GM12878 (cell line): ENCODE measurements at regions not wholly inside any gene's neighbourhood (a gene's known extent, or its start where the extent isn't known, plus 50 kb on each side); places are given as distances from the start of the nearest gene placed in this dataset.

Source experiments
- ATAC-seq: fragments of 200-7000 bp; cut with Tn5 transposase; 3 replicates; pipeline ENCODE4 v1.9.1; 2020; ENCODE audit warnings: mild to moderate bottlenecking, moderate library complexity
- BruUV-seq: library from RNA; stranded (reverse); fragments of 400-500 nt; replicated peaks from 2 replicates; lab custom pipeline; 2021; lab: Mats Ljungman, UMichigan
- CTCF ChIA-PET: fragments of 300-600 bp; sonication (Branson Sonifier 250); formaldehyde crosslinking; extraction: SDS; loops from one replicate; lab custom pipeline; 2021; ENCODE audit warnings: inconsistent platforms; lab: Yijun Ruan, JAX
- POLR2A ChIA-PET: fragments of 350-600 bp; formaldehyde crosslinking; extraction: SDS; loops from one replicate; lab custom pipeline; 2021; ENCODE audit warnings: inconsistent platforms; lab: Charles Lee
- RAD21 ChIA-PET: fragments of 300-600 bp; sonication (Branson Sonifier 250); formaldehyde crosslinking; loops from one replicate; lab custom pipeline; 2023; ENCODE audit warnings: antibody characterized with exemption; ENCODE audit not compliant: unreplicated experiment; lab: Charles Lee
- SMC1A ChIA-PET: fragments of 300-600 bp; sonication (Branson Sonifier 250); formaldehyde crosslinking; loops from one replicate; lab custom pipeline; 2023; ENCODE audit not compliant: unreplicated experiment, uncharacterized antibody; lab: Charles Lee
- DNase-seq: peaks from one replicate; pipeline ENCODE4 v3.0.0-alpha.2; 2011; ENCODE audit warnings: low read depth, low spot score
- FAIRE-seq: peaks from 3 replicates; lab custom pipeline; 2011; peaks lifted over from hg19 to GRCh38; lab: Jason Lieb, UNC
- H2AFZ ChIP-seq: 2 replicates; pipeline ENCODE4 v1.6.0; 2011; ENCODE audit warnings: low read depth, low read length, control low read depth; ENCODE audit not compliant: control insufficient read depth
- H3K27ac ChIP-seq: 2 replicates; pipeline ENCODE4 v1.5.1; 2011; ENCODE audit warnings: control low read depth; ENCODE audit not compliant: control insufficient read depth, insufficient read depth
- H3K27me3 ChIP-seq, 2 experiments: replicated peaks in 1 of 2; 2 replicates each; pipeline versions ENCODE4 v1.6.0 to v1.6.1; 2011; ENCODE audit warnings: low read length in 1 of 2; ENCODE audit not compliant: control insufficient read depth in 2 of 2, insufficient read depth in 2 of 2
- H3K36me3 ChIP-seq, 2 experiments: 2 replicates each; pipeline ENCODE4 v1.5.1; 2011; ENCODE audit warnings: low read length in 1 of 2; ENCODE audit not compliant: control insufficient read depth in 2 of 2, insufficient read depth in 2 of 2
- H3K4me1 ChIP-seq: 2 replicates; pipeline ENCODE4 v1.6.1; 2011; ENCODE audit warnings: mild to moderate bottlenecking, low read length, moderate library complexity, mixed read lengths; ENCODE audit not compliant: control insufficient read depth, insufficient read depth
- H3K4me2 ChIP-seq: 2 replicates; pipeline ENCODE4 v1.6.0; 2011; ENCODE audit warnings: control low read depth; ENCODE audit not compliant: control insufficient read depth, insufficient read depth
- H3K4me3 ChIP-seq: fragments of 200-600 bp; sonication (generic); 2 replicates; pipeline ENCODE4 v1.5.1; 2016
- H3K79me2 ChIP-seq: 2 replicates; pipeline ENCODE4 v1.6.0; 2011; ENCODE audit warnings: low read length; ENCODE audit not compliant: control insufficient read depth, insufficient read depth
- H3K9ac ChIP-seq: 2 replicates; pipeline ENCODE4 v1.8.0; 2011; ENCODE audit warnings: low read length, control low read depth, mixed read lengths; ENCODE audit not compliant: control insufficient read depth, insufficient read depth
- H3K9me3 ChIP-seq: replicated peaks from 3 replicates; pipeline ENCODE4 v1.5.1; 2011; ENCODE audit warnings: mild to moderate bottlenecking, low read length; ENCODE audit not compliant: control insufficient read depth, insufficient read depth
- H4K20me1 ChIP-seq: 2 replicates; pipeline ENCODE4 v1.6.0; 2011; ENCODE audit not compliant: control insufficient read depth, insufficient read depth
- CHD1 ChIP-seq: IDR thresholded peaks from 2 replicates; pipeline ENCODE4 v1.6.1; 2012; ENCODE audit warnings: low read depth, low read length, improper control_type of control experiment
- EED ChIP-seq: sonication (generic); IDR thresholded peaks from 2 replicates; pipeline ENCODE4 v1.6.1; 2016; ENCODE audit warnings: antibody characterized with exemption, low read depth
- EP300 ChIP-seq, 2 experiments: fragments of 150-350 bp in 1 of 2; IDR thresholded peaks; 2 replicates each; pipeline ENCODE4 v1.6.1; 2011 to 2012; ENCODE audit warnings: low read depth in 2 of 2, low read length in 2 of 2, borderline replicate concordance in 1 of 2, improper control_type of control experiment in 1 of 2, inconsistent platforms in 1 of 2; ENCODE audit not compliant: control insufficient read depth in 1 of 2
- EZH2 ChIP-seq: IDR thresholded peaks from 2 replicates; pipeline ENCODE4 v1.6.1; 2012; ENCODE audit warnings: low read depth, mild to moderate bottlenecking, control low read depth, inconsistent platforms, low read length, borderline replicate concordance; ENCODE audit not compliant: control insufficient read depth
- MYB ChIP-seq: fragments of 150-350 bp; IDR thresholded peaks from 2 replicates; pipeline ENCODE4 v1.6.1; 2014; ENCODE audit warnings: mild to moderate bottlenecking, low read depth, low read length, borderline replicate concordance
- PML ChIP-seq: IDR thresholded peaks from 2 replicates; pipeline ENCODE4 v1.6.1; 2012; ENCODE audit warnings: low read length, inconsistent platforms
- RAD51 ChIP-seq: fragments of 450-650 bp; IDR thresholded peaks from 2 replicates; pipeline ENCODE4 v1.6.1; 2016; ENCODE audit warnings: moderate library complexity, mild to moderate bottlenecking, inconsistent platforms
- TCF12 ChIP-seq: IDR thresholded peaks from 2 replicates; pipeline ENCODE4 v1.6.1; 2011; ENCODE audit warnings: low read depth, mild to moderate bottlenecking, low read length
- YBX1 ChIP-seq: fragments of 450-650 bp; IDR thresholded peaks from 2 replicates; pipeline ENCODE4 v1.6.1; 2016; ENCODE audit warnings: antibody characterized with exemption
- YY1 ChIP-seq: IDR thresholded peaks from 2 replicates; pipeline ENCODE4 v1.6.1; 2011; ENCODE audit warnings: low read depth, mild to moderate bottlenecking, low read length
- WGBS: methylation state at CpG from one replicate; pipeline ENCODE4 v1.1.6; 2016; ENCODE audit warnings: low lambda C conversion rate; ENCODE audit not compliant: insufficient replicate concordance, insufficient coverage; ENCODE audit errors: missing lambda C conversion rate; 5-methylcytosine and 5-hydroxymethylcytosine counted together
- in situ Hi-C: fragments of 300-500 bp; cut with MboI; formaldehyde crosslinking; loops from 9 replicates; pipeline ENCODE4 v1.14.3; 2018; ENCODE audit warnings: mixed read lengths
- intact Hi-C: fragments of 100-400 bp; cut with micrococcal nuclease; formaldehyde crosslinking; loops from one replicate; pipeline ENCODE4 v1.14.2; 2022; ENCODE audit not compliant: unreplicated experiment
- TF ChIP-seq, protein P1 (sequence below): fragments of 450-650 bp; formaldehyde crosslinking; IDR thresholded peaks from 2 replicates; pipeline ENCODE4 v1.5.0; 2022; ENCODE audit warnings: mild to moderate bottlenecking, missing genetic modification characterization
- TF ChIP-seq, protein P2 (sequence below): fragments of 450-650 bp; IDR thresholded peaks from 2 replicates; pipeline ENCODE4 v1.6.1; 2016; ENCODE audit warnings: mild to moderate bottlenecking, moderate library complexity, borderline replicate concordance
- TF ChIP-seq, protein P3 (sequence below): fragments of 450-650 bp; IDR thresholded peaks from 2 replicates; pipeline ENCODE4 v1.6.1; 2016; ENCODE audit warnings: mild to moderate bottlenecking
- TF ChIP-seq, protein P4 (sequence below), 3 experiments: IDR thresholded peaks in 2 of 3; conservative IDR thresholded peaks in 1 of 3; 2 replicates each; pipeline ENCODE4 v1.5.1; 2011; ENCODE audit warnings: low read depth in 3 of 3, low read length in 3 of 3, mild to moderate bottlenecking in 3 of 3, control low read depth in 2 of 3, moderate library complexity in 2 of 3, inconsistent platforms in 1 of 3, mixed read lengths in 1 of 3; ENCODE audit not compliant: control insufficient read depth in 2 of 3, insufficient read depth in 1 of 3; ENCODE audit errors: extremely low read depth in 1 of 3

DNA sequence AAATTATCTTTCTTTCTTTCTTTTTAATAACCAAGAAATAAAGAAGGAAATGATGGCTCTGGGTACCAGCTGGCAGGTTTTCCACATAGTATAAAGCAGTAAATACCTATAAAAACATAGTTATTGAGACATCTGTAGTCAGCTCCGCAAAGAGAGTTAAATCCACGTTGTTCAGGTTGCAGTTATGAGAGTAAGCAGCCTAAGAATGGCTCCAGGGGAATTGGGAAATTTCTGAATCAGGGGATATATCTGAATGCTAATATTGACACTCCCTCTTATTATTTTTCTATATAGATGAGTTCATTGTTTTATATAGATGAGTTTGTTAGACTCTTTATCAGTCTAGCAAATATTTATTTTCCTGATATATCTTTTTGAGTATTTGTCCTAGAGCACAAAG is 322.0 kb upstream of the LRRC4C start:
- ChIA-PET RAD21 (no interaction called here), CTCF (no interaction called here), SMC1A (no interaction called here), POLR2A (no interaction called here)
- Histone ChIP-seq H3K9me3 (no peaks in the 10 kb centered on the region), H3K4me1 (no peaks in the 10 kb centered on the region), H3K79me2 (no peaks in the 10 kb centered on the region), H3K36me3 (no peaks in the 10 kb centered on the region), H3K27me3 (no peaks in the 10 kb centered on the region), H4K20me1 (no peaks in the 10 kb centered on the region), H3K9ac (no peak overlapping the region), H3K4me2 (no peak overlapping the region), H3K27ac (no peak overlapping the region), H2AFZ (no peak overlapping the region), H3K4me3 (no peak overlapping the region)
- intact Hi-C loops: no loop called here
- in situ Hi-C loops: no loop called here
- no peak for FAIRE-seq
- 2% methylated on average over 2 of the region's 2 CpGs for WGBS
- no TSS peak for BruUV-seq
- no peak for DNase-seq
- ATAC-seq: no peak
- no peak for TF ChIP-seq YY1
- no peak for TF ChIP-seq PML
- TF ChIP-seq TCF12: no peak
- TF ChIP-seq EP300 (IDR thresholded peaks at IDR 0.05; ENCODE audit: borderline replicate concordance in 1 of 2, control insufficient read depth in 1 of 2, low read depth in 2 of 2, low read length in 2 of 2): no peak
- TF ChIP-seq RAD51: no peak
- no peak for TF ChIP-seq EED
- TF ChIP-seq MYB: no peak
- TF ChIP-seq YBX1: no peak
- TF ChIP-seq, protein P1, sequence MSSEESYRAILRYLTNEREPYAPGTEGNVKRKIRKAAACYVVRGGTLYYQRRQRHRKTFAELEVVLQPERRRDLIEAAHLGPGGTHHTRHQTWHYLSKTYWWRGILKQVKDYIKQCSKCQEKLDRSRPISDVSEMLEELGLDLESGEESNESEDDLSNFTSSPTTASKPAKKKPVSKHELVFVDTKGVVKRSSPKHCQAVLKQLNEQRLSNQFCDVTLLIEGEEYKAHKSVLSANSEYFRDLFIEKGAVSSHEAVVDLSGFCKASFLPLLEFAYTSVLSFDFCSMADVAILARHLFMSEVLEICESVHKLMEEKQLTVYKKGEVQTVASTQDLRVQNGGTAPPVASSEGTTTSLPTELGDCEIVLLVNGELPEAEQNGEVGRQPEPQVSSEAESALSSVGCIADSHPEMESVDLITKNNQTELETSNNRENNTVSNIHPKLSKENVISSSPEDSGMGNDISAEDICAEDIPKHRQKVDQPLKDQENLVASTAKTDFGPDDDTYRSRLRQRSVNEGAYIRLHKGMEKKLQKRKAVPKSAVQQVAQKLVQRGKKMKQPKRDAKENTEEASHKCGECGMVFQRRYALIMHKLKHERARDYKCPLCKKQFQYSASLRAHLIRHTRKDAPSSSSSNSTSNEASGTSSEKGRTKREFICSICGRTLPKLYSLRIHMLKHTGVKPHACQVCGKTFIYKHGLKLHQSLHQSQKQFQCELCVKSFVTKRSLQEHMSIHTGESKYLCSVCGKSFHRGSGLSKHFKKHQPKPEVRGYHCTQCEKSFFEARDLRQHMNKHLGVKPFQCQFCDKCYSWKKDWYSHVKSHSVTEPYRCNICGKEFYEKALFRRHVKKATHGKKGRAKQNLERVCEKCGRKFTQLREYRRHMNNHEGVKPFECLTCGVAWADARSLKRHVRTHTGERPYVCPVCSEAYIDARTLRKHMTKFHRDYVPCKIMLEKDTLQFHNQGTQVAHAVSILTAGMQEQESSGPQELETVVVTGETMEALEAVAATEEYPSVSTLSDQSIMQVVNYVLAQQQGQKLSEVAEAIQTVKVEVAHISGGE (CRISPR knock-in tag): no peak
- no peak for TF ChIP-seq CHD1
- TF ChIP-seq EZH2: no peak
- TF ChIP-seq, protein P2, sequence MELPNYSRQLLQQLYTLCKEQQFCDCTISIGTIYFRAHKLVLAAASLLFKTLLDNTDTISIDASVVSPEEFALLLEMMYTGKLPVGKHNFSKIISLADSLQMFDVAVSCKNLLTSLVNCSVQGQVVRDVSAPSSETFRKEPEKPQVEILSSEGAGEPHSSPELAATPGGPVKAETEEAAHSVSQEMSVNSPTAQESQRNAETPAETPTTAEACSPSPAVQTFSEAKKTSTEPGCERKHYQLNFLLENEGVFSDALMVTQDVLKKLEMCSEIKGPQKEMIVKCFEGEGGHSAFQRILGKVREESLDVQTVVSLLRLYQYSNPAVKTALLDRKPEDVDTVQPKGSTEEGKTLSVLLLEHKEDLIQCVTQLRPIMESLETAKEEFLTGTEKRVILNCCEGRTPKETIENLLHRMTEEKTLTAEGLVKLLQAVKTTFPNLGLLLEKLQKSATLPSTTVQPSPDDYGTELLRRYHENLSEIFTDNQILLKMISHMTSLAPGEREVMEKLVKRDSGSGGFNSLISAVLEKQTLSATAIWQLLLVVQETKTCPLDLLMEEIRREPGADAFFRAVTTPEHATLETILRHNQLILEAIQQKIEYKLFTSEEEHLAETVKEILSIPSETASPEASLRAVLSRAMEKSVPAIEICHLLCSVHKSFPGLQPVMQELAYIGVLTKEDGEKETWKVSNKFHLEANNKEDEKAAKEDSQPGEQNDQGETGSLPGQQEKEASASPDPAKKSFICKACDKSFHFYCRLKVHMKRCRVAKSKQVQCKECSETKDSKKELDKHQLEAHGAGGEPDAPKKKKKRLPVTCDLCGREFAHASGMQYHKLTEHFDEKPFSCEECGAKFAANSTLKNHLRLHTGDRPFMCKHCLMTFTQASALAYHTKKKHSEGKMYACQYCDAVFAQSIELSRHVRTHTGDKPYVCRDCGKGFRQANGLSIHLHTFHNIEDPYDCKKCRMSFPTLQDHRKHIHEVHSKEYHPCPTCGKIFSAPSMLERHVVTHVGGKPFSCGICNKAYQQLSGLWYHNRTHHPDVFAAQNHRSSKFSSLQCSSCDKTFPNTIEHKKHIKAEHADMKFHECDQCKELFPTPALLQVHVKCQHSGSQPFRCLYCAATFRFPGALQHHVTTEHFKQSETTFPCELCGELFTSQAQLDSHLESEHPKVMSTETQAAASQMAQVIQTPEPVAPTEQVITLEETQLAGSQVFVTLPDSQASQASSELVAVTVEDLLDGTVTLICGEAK: no peak
- TF ChIP-seq, protein P3, sequence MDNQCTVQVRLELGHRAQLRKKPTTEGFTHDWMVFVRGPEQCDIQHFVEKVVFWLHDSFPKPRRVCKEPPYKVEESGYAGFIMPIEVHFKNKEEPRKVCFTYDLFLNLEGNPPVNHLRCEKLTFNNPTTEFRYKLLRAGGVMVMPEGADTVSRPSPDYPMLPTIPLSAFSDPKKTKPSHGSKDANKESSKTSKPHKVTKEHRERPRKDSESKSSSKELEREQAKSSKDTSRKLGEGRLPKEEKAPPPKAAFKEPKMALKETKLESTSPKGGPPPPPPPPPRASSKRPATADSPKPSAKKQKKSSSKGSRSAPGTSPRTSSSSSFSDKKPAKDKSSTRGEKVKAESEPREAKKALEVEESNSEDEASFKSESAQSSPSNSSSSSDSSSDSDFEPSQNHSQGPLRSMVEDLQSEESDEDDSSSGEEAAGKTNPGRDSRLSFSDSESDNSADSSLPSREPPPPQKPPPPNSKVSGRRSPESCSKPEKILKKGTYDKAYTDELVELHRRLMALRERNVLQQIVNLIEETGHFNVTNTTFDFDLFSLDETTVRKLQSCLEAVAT: no peak
- TF ChIP-seq, protein P4, sequence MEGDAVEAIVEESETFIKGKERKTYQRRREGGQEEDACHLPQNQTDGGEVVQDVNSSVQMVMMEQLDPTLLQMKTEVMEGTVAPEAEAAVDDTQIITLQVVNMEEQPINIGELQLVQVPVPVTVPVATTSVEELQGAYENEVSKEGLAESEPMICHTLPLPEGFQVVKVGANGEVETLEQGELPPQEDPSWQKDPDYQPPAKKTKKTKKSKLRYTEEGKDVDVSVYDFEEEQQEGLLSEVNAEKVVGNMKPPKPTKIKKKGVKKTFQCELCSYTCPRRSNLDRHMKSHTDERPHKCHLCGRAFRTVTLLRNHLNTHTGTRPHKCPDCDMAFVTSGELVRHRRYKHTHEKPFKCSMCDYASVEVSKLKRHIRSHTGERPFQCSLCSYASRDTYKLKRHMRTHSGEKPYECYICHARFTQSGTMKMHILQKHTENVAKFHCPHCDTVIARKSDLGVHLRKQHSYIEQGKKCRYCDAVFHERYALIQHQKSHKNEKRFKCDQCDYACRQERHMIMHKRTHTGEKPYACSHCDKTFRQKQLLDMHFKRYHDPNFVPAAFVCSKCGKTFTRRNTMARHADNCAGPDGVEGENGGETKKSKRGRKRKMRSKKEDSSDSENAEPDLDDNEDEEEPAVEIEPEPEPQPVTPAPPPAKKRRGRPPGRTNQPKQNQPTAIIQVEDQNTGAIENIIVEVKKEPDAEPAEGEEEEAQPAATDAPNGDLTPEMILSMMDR (IDR thresholded peaks at IDR 0.05 in 2 of 3, conservative IDR thresholded peaks at IDR 0.05 in 1 of 3; ENCODE audit: control insufficient read depth in 2 of 3, extremely low read depth in 1 of 3, insufficient read depth in 1 of 3, low read depth in 3 of 3, low read length in 3 of 3): no peak
